Uterus (tissue), 3 donors: ENCODE measurements at regions not wholly inside any gene's neighbourhood (a gene's known extent, or its start where the extent isn't known, plus 50 kb on each side); places are given as distances from the start of the nearest gene placed in this dataset.

Experiments used
- DNase-seq, 2 donors: peaks; one replicate each; pipeline ENCODE4 v3.0.0-alpha.2; 2019 to 2020
- H3K27ac ChIP-seq, 2 donors: fragments of 200-600 bp; sonication (generic); 1 replicate in 1 of 2; 2 replicates in 1 of 2; pipeline ENCODE4 v1.5.1; 2016 to 2018
- H3K27me3 ChIP-seq, 2 donors: fragments of 200-600 bp; sonication (generic); one replicate each; pipeline ENCODE4 v1.5.1; 2018 to 2019; ENCODE audit warnings: control low read depth in 1 of 2
- H3K36me3 ChIP-seq, 2 donors: fragments of 200-600 bp; sonication (generic); one replicate each; pipeline ENCODE4 v1.5.1; 2019; ENCODE audit warnings: control low read depth in 1 of 2
- H3K4me1 ChIP-seq, 2 donors: fragments of 200-600 bp; sonication (generic); one replicate each; pipeline ENCODE4 v1.5.1; 2018 to 2019; ENCODE audit warnings: control low read depth in 1 of 2
- H3K4me3 ChIP-seq, 2 donors: fragments of 200-600 bp; sonication (generic); 1 replicate in 1 of 2; 2 replicates in 1 of 2; pipeline ENCODE4 v1.5.1; 2018 to 2019; ENCODE audit warnings: mild to moderate bottlenecking in 1 of 2
- H3K9me3 ChIP-seq, 2 donors: fragments of 200-600 bp; sonication (generic); one replicate each; pipeline ENCODE4 v1.5.1; 2019; ENCODE audit warnings: control low read depth in 1 of 2
- CTCF ChIP-seq, 4 experiments: fragments of 200-600 bp in 2 of 4; fragments of 450-650 bp in 2 of 4; sonication (generic) in 2 of 4; IDR thresholded peaks; one replicate each; pipeline ENCODE4 v1.5.1; 2016 to 2019; ENCODE audit warnings: antibody characterized with exemption in 4 of 4, mild to moderate bottlenecking in 2 of 4, moderate library complexity in 1 of 4
- POLR2A ChIP-seq, 2 donors: fragments of 450-650 bp; IDR thresholded peaks; one replicate each; pipeline ENCODE4 v1.6.1; 2016; ENCODE audit warnings: antibody characterized with exemption in 2 of 2, mild to moderate bottlenecking in 1 of 2, moderate library complexity in 1 of 2
- intact Hi-C: fragments of 100-400 bp; cut with DNase I; formaldehyde crosslinking; loops from one replicate; pipeline ENCODE4 v1.15.1; 2023; ENCODE audit warnings: low total_unique reads
- donor health status: DM: yes; HTN: yes; CAD: no.

- TF ChIP-seq POLR2A (IDR thresholded peaks at IDR 0.05) (no peak), CTCF (IDR thresholded peaks at IDR 0.05) (no peak)
- Histone ChIP-seq H3K27me3 (no peaks in the 10 kb centered on the region), H3K27ac (no peak overlapping the region), H3K4me3 (no peak overlapping the region), H3K4me1 (no peaks in the 10 kb centered on the region), H3K9me3 (no peaks in the 10 kb centered on the region), H3K36me3 (no peaks in the 10 kb centered on the region)
- DNase-seq: no peak
- intact Hi-C loops: no loop called here
These were observed 482.5 kb downstream of the FLRT2 start for GRCh38 chr14:86012461-86012860.

GRCh38 chr14:86003998-86004397 lies 474.1 kb downstream of the FLRT2 start:
- Histone ChIP-seq H3K4me1 (no peaks in the 10 kb centered on the region), H3K9me3 (no peaks in the 10 kb centered on the region), H3K27me3 (no peaks in the 10 kb centered on the region), H3K36me3 (no peaks in the 10 kb centered on the region), H3K4me3 (no peak overlapping the region), H3K27ac (no peak overlapping the region)
- intact Hi-C loops: no loop called here
- no peak for DNase-seq
- TF ChIP-seq CTCF (IDR thresholded peaks at IDR 0.05) (no peak), POLR2A (IDR thresholded peaks at IDR 0.05) (no peak)

- TF ChIP-seq CTCF (IDR thresholded peaks at IDR 0.05) (no peak), POLR2A (IDR thresholded peaks at IDR 0.05) (no peak)
- no peaks in the 10 kb centered on the region for H3K4me1 ChIP-seq
- no peak for DNase-seq
- H3K9me3 ChIP-seq: no peaks in the 10 kb centered on the region
- no peak overlapping the region for H3K27ac ChIP-seq
- no peak overlapping the region for H3K4me3 ChIP-seq
- H3K36me3 ChIP-seq: no peaks in the 10 kb centered on the region
- no peaks in the 10 kb centered on the region for H3K27me3 ChIP-seq
- intact Hi-C loops: no loop called here
These were observed 466.6 kb downstream of the FLRT2 start for GRCh38 chr14:85996551-85996950.

GRCh38 chr14:85991156-85991555 lies 461.2 kb downstream of the FLRT2 start:
- no peak for DNase-seq
- H3K27me3 ChIP-seq: no peaks in the 10 kb centered on the region
- no peaks in the 10 kb centered on the region for H3K36me3 ChIP-seq
- no peak overlapping the region for H3K27ac ChIP-seq
- intact Hi-C loops: no loop called here
- no peaks in the 10 kb centered on the region for H3K9me3 ChIP-seq
- no peaks in the 10 kb centered on the region for H3K4me1 ChIP-seq
- TF ChIP-seq POLR2A (IDR thresholded peaks at IDR 0.05) (no peak), CTCF (IDR thresholded peaks at IDR 0.05) (no peak)
- no peak overlapping the region for H3K4me3 ChIP-seq

GRCh38 chr14:85987907-85988306 lies 458.0 kb downstream of the FLRT2 start:
- Histone ChIP-seq H3K27ac (no peak overlapping the region), H3K4me1 (no peaks in the 10 kb centered on the region), H3K4me3 (no peak overlapping the region), H3K27me3 (no peaks in the 10 kb centered on the region), H3K9me3 (no peaks in the 10 kb centered on the region), H3K36me3 (no peaks in the 10 kb centered on the region)
- TF ChIP-seq CTCF (IDR thresholded peaks at IDR 0.05) (no peak), POLR2A (IDR thresholded peaks at IDR 0.05) (no peak)
- no peak for DNase-seq
- intact Hi-C loops: no loop called here
